ENCODE measurements at regions not wholly inside any gene's neighbourhood (a gene's known extent, or its start where the extent isn't known, plus 50 kb on each side); places are given as distances from the start of the nearest gene placed in this dataset.

DNA sequence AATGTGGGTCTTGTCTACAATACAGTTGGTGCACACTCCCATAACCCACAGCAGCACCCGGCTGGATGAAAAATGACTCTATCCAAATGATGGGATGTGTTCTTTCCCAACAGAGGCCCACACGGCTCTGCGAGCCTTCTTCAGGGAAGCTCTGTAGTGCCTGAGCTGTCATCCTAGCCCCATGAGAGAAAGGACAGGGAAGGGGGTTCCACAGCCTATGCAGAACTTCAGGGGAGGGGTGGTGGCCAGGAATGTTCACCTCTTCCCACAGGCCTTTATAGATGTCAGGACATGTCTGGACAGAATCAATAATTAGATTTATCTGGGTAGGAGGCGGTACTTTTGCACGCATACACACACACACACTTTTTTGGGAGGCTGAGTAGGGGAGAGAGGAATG is 109.0 kb downstream of the JCAD start:
- DNase-seq (no peak), ATAC-seq (ENCODE audit: low read depth) (no peak)
- H3K36me3 ChIP-seq (replicated peaks in 1 of 2; ENCODE audit: control extremely low read depth in 1 of 2, control insufficient read depth in 1 of 2, extremely low read depth in 1 of 2, insufficient read depth in 2 of 2, low read length in 1 of 2) = no peaks in the 10 kb centered on the region
- intact Hi-C loops (cut with micrococcal nuclease) = no loop called here
- H3K27me3 ChIP-seq (replicated peaks in 1 of 4; ENCODE audit: control extremely low read depth in 1 of 4, control insufficient read depth in 3 of 4, insufficient read depth in 4 of 4, low read length in 3 of 4) = no peaks in the 10 kb centered on the region
- H3K4me1 Mint-ChIP-seq = no peaks in the 10 kb centered on the region
- H3K4me1 ChIP-seq (ENCODE audit: control insufficient read depth in 2 of 2, insufficient read depth in 2 of 2, low read length in 2 of 2) = no peaks in the 10 kb centered on the region
- ChIA-PET POLR2A (no interaction called here), CTCF (no interaction called here)
- H4K20me1 ChIP-seq (ENCODE audit: control insufficient read depth, insufficient read depth, low read length, poor library complexity, severe bottlenecking) = no peaks in the 10 kb centered on the region
- H3K4me3 Mint-ChIP-seq = no peak overlapping the region
- no peaks in the 10 kb centered on the region for H3K79me2 ChIP-seq (ENCODE audit: control insufficient read depth, insufficient read depth, low read length)
- H2AFZ ChIP-seq (ENCODE audit: insufficient read depth, low read depth, low read length, poor library complexity, severe bottlenecking) = no peak overlapping the region
- no peak overlapping the region for H3K27ac Mint-ChIP-seq
- H3K9me3 ChIP-seq (ENCODE audit: control extremely low read depth in 1 of 3, control insufficient read depth in 2 of 3, insufficient read depth in 1 of 3, low read length in 2 of 3) = peaks cover 0 to 4% (median 0%) of the 10 kb centered on the region in 3 donors
- no peak overlapping the region for H3K4me2 ChIP-seq (replicated peaks; ENCODE audit: low read depth, low read length, poor library complexity, severe bottlenecking)
- no peak overlapping the region for H3K9ac ChIP-seq (ENCODE audit: low read length)
- TF ChIP-seq, protein P1, sequence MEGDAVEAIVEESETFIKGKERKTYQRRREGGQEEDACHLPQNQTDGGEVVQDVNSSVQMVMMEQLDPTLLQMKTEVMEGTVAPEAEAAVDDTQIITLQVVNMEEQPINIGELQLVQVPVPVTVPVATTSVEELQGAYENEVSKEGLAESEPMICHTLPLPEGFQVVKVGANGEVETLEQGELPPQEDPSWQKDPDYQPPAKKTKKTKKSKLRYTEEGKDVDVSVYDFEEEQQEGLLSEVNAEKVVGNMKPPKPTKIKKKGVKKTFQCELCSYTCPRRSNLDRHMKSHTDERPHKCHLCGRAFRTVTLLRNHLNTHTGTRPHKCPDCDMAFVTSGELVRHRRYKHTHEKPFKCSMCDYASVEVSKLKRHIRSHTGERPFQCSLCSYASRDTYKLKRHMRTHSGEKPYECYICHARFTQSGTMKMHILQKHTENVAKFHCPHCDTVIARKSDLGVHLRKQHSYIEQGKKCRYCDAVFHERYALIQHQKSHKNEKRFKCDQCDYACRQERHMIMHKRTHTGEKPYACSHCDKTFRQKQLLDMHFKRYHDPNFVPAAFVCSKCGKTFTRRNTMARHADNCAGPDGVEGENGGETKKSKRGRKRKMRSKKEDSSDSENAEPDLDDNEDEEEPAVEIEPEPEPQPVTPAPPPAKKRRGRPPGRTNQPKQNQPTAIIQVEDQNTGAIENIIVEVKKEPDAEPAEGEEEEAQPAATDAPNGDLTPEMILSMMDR (IDR thresholded peaks at IDR 0.05) = no peak
- TF ChIP-seq EZH2 (IDR thresholded peaks at IDR 0.05; ENCODE audit: borderline replicate concordance, insufficient read depth, low read depth, low read length, poor library complexity, severe bottlenecking) = no peak
- no CpG with 5 or more reads among the region's 5 CpGs for WGBS (ENCODE audit: insufficient coverage)
- H3K9me3 Mint-ChIP-seq (ENCODE audit: insufficient read depth) = no peaks in the 10 kb centered on the region
- H3K27ac ChIP-seq (ENCODE audit: low read length in 2 of 2) = no peak overlapping the region
- peaks cover 3% of the 10 kb centered on the region for H3K27me3 Mint-ChIP-seq
- no peak overlapping the region for H3K4me3 ChIP-seq (ENCODE audit: control extremely low read depth in 1 of 5, extremely low read depth in 1 of 5, insufficient read depth in 1 of 5, low read depth in 2 of 5, low read length in 4 of 5)

DNA sequence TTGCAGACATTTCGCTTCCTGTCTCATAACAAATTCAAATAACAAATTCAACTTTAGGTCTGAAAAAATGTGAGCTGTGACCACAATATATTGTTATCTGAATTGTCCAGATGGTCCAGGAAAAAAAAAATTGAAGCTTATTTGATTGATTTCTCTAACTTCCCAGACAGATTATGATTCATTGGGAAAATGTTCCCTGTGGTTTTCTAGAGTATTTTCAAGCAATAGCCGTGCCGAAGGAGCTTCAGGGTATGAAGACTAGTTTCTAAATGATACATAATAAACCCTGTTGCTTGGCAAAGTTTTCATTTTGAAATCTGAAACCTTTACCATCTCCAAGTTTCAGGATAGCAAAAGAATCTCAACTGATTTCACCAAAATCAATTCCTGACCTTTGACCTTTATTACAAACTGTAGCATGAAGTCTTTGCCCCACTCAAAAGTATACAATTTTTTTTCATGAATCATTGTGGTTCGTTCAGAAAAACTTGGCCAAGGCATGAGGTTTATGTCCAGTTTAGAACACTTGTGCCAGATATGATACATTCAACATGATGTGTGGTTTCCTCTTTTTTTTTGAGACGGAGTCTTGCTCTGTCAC is 109.9 kb downstream of the JCAD start:
- Histone ChIP-seq H3K4me3 (ENCODE audit: control extremely low read depth in 1 of 5, extremely low read depth in 1 of 5, insufficient read depth in 1 of 5, low read depth in 2 of 5, low read length in 4 of 5) (no peak overlapping the region), H3K27me3 (replicated peaks in 1 of 4; ENCODE audit: control extremely low read depth in 1 of 4, control insufficient read depth in 3 of 4, insufficient read depth in 4 of 4, low read length in 3 of 4) (no peaks in the 10 kb centered on the region), H3K36me3 (replicated peaks in 1 of 2; ENCODE audit: control extremely low read depth in 1 of 2, control insufficient read depth in 1 of 2, extremely low read depth in 1 of 2, insufficient read depth in 2 of 2, low read length in 1 of 2) (no peaks in the 10 kb centered on the region), H3K4me1 (ENCODE audit: control insufficient read depth in 2 of 2, insufficient read depth in 2 of 2, low read length in 2 of 2) (no peaks in the 10 kb centered on the region), H3K9ac (ENCODE audit: low read length) (no peak overlapping the region), H3K27ac (ENCODE audit: low read length in 2 of 2) (no peak overlapping the region), H4K20me1 (ENCODE audit: control insufficient read depth, insufficient read depth, low read length, poor library complexity, severe bottlenecking) (no peaks in the 10 kb centered on the region), H2AFZ (ENCODE audit: insufficient read depth, low read depth, low read length, poor library complexity, severe bottlenecking) (no peak overlapping the region), H3K9me3 (ENCODE audit: control extremely low read depth in 1 of 3, control insufficient read depth in 2 of 3, insufficient read depth in 1 of 3, low read length in 2 of 3) (peaks cover 0 to 4% (median 0%) of the 10 kb centered on the region in 3 donors), H3K79me2 (ENCODE audit: control insufficient read depth, insufficient read depth, low read length) (no peaks in the 10 kb centered on the region), H3K4me2 (replicated peaks; ENCODE audit: low read depth, low read length, poor library complexity, severe bottlenecking) (no peak overlapping the region)
- Mint-ChIP-seq H3K27ac (no peak overlapping the region), H3K4me3 (no peak overlapping the region), H3K9me3 (ENCODE audit: insufficient read depth) (no peaks in the 10 kb centered on the region), H3K4me1 (no peaks in the 10 kb centered on the region), H3K27me3 (peaks cover 3% of the 10 kb centered on the region)
- no CpG with 5 or more reads among the region's 5 CpGs for WGBS (ENCODE audit: insufficient coverage)
- TF ChIP-seq, protein P1 (IDR thresholded peaks at IDR 0.05) = no peak
- no peak for TF ChIP-seq EZH2 (IDR thresholded peaks at IDR 0.05; ENCODE audit: borderline replicate concordance, insufficient read depth, low read depth, low read length, poor library complexity, severe bottlenecking)
- CTCF ChIA-PET = no interaction called here
- POLR2A ChIA-PET = no interaction called here
- DNase-seq (no peak), ATAC-seq (ENCODE audit: low read depth) (no peak)
- intact Hi-C loops (cut with micrococcal nuclease) = no loop called here

Measured in B cell (primary cell).